Epidermal melanocyte (primary cell): ENCODE measurements at regions not wholly inside any gene's neighbourhood (a gene's known extent, or its start where the extent isn't known, plus 50 kb on each side); places are given as distances from the start of the nearest gene placed in this dataset.
"Not testable (repeated sequence)": the region's sequence is repeated elsewhere in the genome, so short reads cannot be mapped to it uniquely, and the experiment has no call there.

Source experiments
- DNase-seq: peaks from one replicate; pipeline ENCODE4 v3.0.0; 2011; ENCODE audit warnings: low spot score; ENCODE audit not compliant: insufficient read length

- DNase-seq, result not testable (repeated sequence)
Observed at GRCh38 chr2:111494981-111495315, 374.2 kb downstream of the BCL2L11 start.

- DNase-seq, result not testable (repeated sequence)
Observed at GRCh38 chr2:111495636-111496035, 374.9 kb downstream of the BCL2L11 start.

GRCh38 chr2:111496176-111496575 lies 375.5 kb downstream of the BCL2L11 start:
- DNase-seq, result not testable (repeated sequence)

GRCh38 chr2:111496860-111497259 lies 376.1 kb downstream of the BCL2L11 start:
- not testable (repeated sequence) for DNase-seq

- DNase-seq, result not testable (repeated sequence)
Observed at GRCh38 chr2:111497270-111497669, 376.6 kb downstream of the BCL2L11 start.

- DNase-seq, result not testable (repeated sequence)
Observed at GRCh38 chr2:111500536-111501062, 379.9 kb downstream of the BCL2L11 start.

- DNase-seq, result not testable (repeated sequence)
Observed at GRCh38 chr2:111503844-111504570, 380.0 kb downstream of the ANAPC1 start.

GRCh38 chr2:111504571-111504942 lies 379.4 kb downstream of the ANAPC1 start:
- not testable (repeated sequence) for DNase-seq

GRCh38 chr2:111505267-111505666 lies 378.7 kb downstream of the ANAPC1 start:
- DNase-seq, result not testable (repeated sequence)

GRCh38 chr2:111506936-111507335 lies 377.1 kb downstream of the ANAPC1 start:
- not testable (repeated sequence) for DNase-seq

- DNase-seq, result not testable (repeated sequence)
Observed at GRCh38 chr2:111509225-111509869, 374.6 kb downstream of the ANAPC1 start.

GRCh38 chr2:111510384-111510783 lies 373.6 kb downstream of the ANAPC1 start:
- DNase-seq, result not testable (repeated sequence)

- not testable (repeated sequence) for DNase-seq
Observed at GRCh38 chr2:111511062-111511461, 372.9 kb downstream of the ANAPC1 start.

GRCh38 chr2:111512378-111512777 lies 371.6 kb downstream of the ANAPC1 start:
- not testable (repeated sequence) for DNase-seq

- not testable (repeated sequence) for DNase-seq
Observed at GRCh38 chr2:111514138-111514537, 369.9 kb downstream of the ANAPC1 start.

- not testable (repeated sequence) for DNase-seq
Observed at GRCh38 chr2:111517050-111517720, 366.8 kb downstream of the ANAPC1 start.

GRCh38 chr2:111517721-111518053 lies 366.3 kb downstream of the ANAPC1 start:
- DNase-seq, result not testable (repeated sequence)

GRCh38 chr2:111519071-111519470 lies 364.9 kb downstream of the ANAPC1 start:
- no peak for DNase-seq

GRCh38 chr2:111522231-111522768 lies 361.7 kb downstream of the ANAPC1 start:
- DNase-seq, result no peak

- DNase-seq, result no peak
Observed at GRCh38 chr2:111523009-111523408, 361.0 kb downstream of the ANAPC1 start.

GRCh38 chr2:111525026-111525425 lies 359.0 kb downstream of the ANAPC1 start:
- not testable (repeated sequence) for DNase-seq
